Chondrocyte (in vitro differentiated cells): ENCODE measurements at regions not wholly inside any gene's neighbourhood (a gene's known extent, or its start where the extent isn't known, plus 50 kb on each side); places are given as distances from the start of the nearest gene placed in this dataset.

Experiments
- DNase-seq: peaks from one replicate; pipeline ENCODE4 v3.0.0; 2021; ENCODE audit warnings: mixed read lengths, low spot score
- H3K27ac Mint-ChIP-seq: one replicate; pipeline ENCODE4 v1.8.0; 2021; ENCODE audit warnings: mild to moderate bottlenecking, moderate library complexity, mixed read lengths; ENCODE audit not compliant: unreplicated experiment
- H3K27me3 Mint-ChIP-seq: 2 replicates; pipeline ENCODE4 v1.8.0; 2021; ENCODE audit warnings: low read depth, mixed read lengths
- H3K36me3 Mint-ChIP-seq: 2 replicates; pipeline ENCODE4 v1.8.0; 2021; ENCODE audit warnings: low read depth, mixed read lengths
- H3K4me1 Mint-ChIP-seq: 2 replicates; pipeline ENCODE4 v1.8.0; 2021; ENCODE audit warnings: low read depth, mild to moderate bottlenecking, mixed read lengths
- H3K4me3 Mint-ChIP-seq: one replicate; pipeline ENCODE4 v1.8.0; 2021; ENCODE audit warnings: mild to moderate bottlenecking, moderate library complexity, mixed read lengths; ENCODE audit not compliant: unreplicated experiment
- H3K9me3 Mint-ChIP-seq: 2 replicates; pipeline ENCODE4 v1.8.0; 2021; ENCODE audit warnings: low read depth, mixed read lengths
- CTCF ChIP-seq: fragments of 200-600 bp; sonication (generic); IDR thresholded peaks from 2 replicates; pipeline ENCODE4 v1.5.0; 2021; ENCODE audit warnings: antibody characterized with exemption, mild to moderate bottlenecking, moderate library complexity

DNA sequence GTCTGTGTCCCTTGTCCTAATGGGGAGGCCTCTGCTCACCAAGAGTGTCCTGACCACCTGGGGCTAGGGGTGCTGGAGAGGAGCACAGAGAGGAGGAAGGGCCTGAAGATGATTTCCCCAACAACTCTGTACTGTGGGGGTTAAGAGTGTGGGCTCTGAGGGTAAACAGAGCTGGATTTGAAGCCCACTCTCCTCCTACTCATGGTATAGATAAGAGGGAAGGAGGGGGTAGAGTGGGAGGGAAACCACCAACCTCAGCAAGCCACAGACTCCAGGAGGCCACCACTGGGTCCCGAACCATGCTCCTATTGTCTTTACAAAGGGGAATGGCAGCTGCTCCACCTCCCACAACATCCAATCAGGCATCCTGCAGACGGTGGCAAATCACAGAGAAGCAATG lies 103.6 kb upstream of the RNU6-1 start:
- Mint-ChIP-seq H3K4me1 (peaks cover 58% of the 10 kb centered on the region), H3K27ac (no peak overlapping the region), H3K4me3 (no peak overlapping the region), H3K9me3 (peaks cover 3% of the 10 kb centered on the region), H3K27me3 (no peaks in the 10 kb centered on the region), H3K36me3 (no peaks in the 10 kb centered on the region)
- DNase-seq: no peak
- no peak for TF ChIP-seq CTCF

GRCh38 chr15:67944010-67944641 lies 104.3 kb upstream of the RNU6-1 start:
- Mint-ChIP-seq H3K27me3 (no peaks in the 10 kb centered on the region), H3K9me3 (peaks cover 3% of the 10 kb centered on the region), H3K27ac (peak overlapping the region; percentile 89), H3K4me3 (no peak overlapping the region), H3K4me1 (peaks cover 58% of the 10 kb centered on the region), H3K36me3 (no peaks in the 10 kb centered on the region)
- TF ChIP-seq CTCF: no peak
- no peak for DNase-seq

DNA sequence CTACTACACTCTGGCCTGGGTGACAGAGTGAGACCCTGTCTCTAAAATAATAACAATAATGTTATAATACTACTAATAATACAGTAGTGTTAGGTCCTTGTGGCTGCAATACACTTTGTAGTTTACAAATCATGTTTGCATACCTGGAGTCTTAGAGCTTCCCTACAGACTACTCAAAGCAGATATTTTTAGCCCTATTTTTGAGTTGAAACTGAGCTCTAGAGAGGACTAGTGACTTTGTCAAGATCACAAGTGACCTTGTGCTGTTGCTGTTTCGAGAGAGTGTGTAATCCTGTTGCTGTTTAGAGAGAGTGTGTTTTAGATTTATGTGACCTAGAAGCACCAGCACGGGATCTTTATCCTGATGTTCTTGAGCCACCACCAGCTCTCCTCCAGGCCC lies 105.3 kb upstream of the RNU6-1 start:
- Mint-ChIP-seq H3K4me3 (no peak overlapping the region), H3K4me1 (peaks cover 58% of the 10 kb centered on the region), H3K9me3 (peaks cover 3% of the 10 kb centered on the region), H3K27ac (peak overlapping the region; percentile 65), H3K27me3 (no peaks in the 10 kb centered on the region), H3K36me3 (no peaks in the 10 kb centered on the region)
- no peak for TF ChIP-seq CTCF
- DNase-seq: no peak

DNA sequence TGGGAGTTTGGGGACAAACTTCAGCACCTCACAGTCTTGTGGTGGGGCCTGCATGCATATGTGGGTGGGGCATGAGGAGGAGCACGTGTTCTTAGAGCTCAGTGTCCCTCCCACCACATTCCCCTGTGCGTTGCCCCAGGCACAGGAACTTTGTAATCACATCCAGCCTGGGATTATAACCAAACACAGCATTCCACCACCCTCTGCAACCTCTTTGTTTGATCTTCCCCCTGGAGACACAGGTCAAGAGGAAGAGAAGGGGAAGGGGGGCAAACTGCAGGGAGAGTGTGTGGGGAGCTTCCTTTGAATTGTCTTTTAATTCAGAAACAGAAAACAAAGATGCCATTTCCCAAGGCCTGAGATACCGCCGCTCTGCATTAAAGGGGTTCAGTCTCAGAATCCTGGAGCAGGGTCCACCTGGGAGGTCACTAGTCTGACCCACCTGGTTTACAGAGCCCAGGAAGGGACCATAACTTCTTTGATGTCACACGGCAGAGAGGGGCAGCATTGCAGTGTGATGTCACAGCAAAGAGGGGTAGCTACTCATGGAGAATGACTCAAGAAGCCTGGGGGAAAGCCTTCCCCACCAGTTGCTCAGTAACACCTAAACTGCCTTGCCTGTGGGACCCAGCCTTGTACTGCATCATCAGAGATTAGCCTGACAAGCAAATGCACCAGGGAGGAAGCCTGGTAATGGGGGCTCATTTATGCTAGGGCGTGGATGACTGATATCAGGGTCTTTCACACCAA lies 106.3 kb upstream of the RNU6-1 start:
- DNase-seq: no peak
- Mint-ChIP-seq H3K4me1 (peaks cover 58% of the 10 kb centered on the region), H3K9me3 (peaks cover 3% of the 10 kb centered on the region), H3K4me3 (no peak overlapping the region), H3K27me3 (no peaks in the 10 kb centered on the region), H3K27ac (peak overlapping the region; percentile 78), H3K36me3 (no peaks in the 10 kb centered on the region)
- TF ChIP-seq CTCF: no peak

DNA sequence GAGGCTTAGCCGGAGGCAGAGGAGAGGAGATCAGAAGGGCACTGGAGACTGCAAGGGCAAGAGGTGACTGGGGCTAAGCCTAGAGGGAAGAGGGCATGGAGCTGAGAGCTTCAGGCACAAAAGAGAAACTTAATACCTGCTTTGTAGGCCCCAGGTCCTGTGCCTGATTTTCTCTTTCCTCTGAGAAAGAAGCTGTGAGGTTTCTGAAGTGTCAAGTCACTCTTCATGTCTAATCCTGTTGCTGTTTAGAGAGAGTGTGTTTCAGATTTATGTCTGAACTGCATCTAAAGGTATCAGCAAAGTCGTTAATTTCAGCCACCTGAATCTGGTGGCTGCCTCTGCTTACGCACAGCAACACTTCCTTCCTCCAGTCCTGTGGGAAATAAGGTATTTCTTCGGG lies 106.9 kb upstream of the RNU6-1 start:
- peaks cover 55% of the 10 kb centered on the region for H3K4me1 Mint-ChIP-seq
- no peak for DNase-seq
- peak overlapping the region; percentile 78 for H3K27ac Mint-ChIP-seq

More for the DNA sequence above, 106.9 kb upstream of the RNU6-1 start:
- TF ChIP-seq CTCF: no peak
- Mint-ChIP-seq H3K4me3 (no peak overlapping the region), H3K36me3 (no peaks in the 10 kb centered on the region), H3K9me3 (peaks cover 3% of the 10 kb centered on the region), H3K27me3 (no peaks in the 10 kb centered on the region)
